Heart right ventricle (tissue), 16 donors: ENCODE measurements at regions not wholly inside any gene's neighbourhood (a gene's known extent, or its start where the extent isn't known, plus 50 kb on each side); places are given as distances from the start of the nearest gene placed in this dataset.

ENCODE experiments used
- ATAC-seq, 8 donors: fragments of 200-7000 bp; cut with Tn5 transposase; one replicate each; pipeline ENCODE4 v1.9.1; 2020; ENCODE audit warnings: mild to moderate bottlenecking in 8 of 8, moderate library complexity in 8 of 8, moderate number of reproducible peaks in 1 of 8
- DNase-seq, 2 donors: peaks; one replicate each; pipeline ENCODE4 v3.0.0-alpha.2; 2020
- H3K27ac ChIP-seq, 10 donors: fragments of 200-600 bp; sonication (generic) in 2 of 10; one replicate each; pipeline versions ENCODE4 v1.5.0 to v1.8.0; 2020 to 2022; ENCODE audit warnings: mild to moderate bottlenecking in 3 of 10
- H3K27me3 ChIP-seq, 7 donors: fragments of 200-600 bp; one replicate each; pipeline ENCODE4 v1.8.0; 2021 to 2022; ENCODE audit warnings: mild to moderate bottlenecking in 2 of 7
- H3K36me3 ChIP-seq, 9 donors: fragments of 200-600 bp; sonication (generic) in 1 of 9; one replicate each; pipeline versions ENCODE4 v1.5.0 to v1.8.0; 2020 to 2022; ENCODE audit warnings: mild to moderate bottlenecking in 2 of 9
- H3K4me1 ChIP-seq, 9 donors: fragments of 200-600 bp; sonication (generic) in 1 of 9; one replicate each; pipeline versions ENCODE4 v1.5.0 to v1.8.0; 2020 to 2022; ENCODE audit warnings: mild to moderate bottlenecking in 4 of 9
- H3K4me3 ChIP-seq, 10 donors: fragments of 200-600 bp; sonication (generic) in 2 of 10; one replicate each; pipeline versions ENCODE4 v1.5.0 to v1.8.0; 2020 to 2022; ENCODE audit warnings: mild to moderate bottlenecking in 7 of 10, moderate library complexity in 2 of 10
- H3K9me3 ChIP-seq, 11 donors: fragments of 200-600 bp in 10 of 11; sonication (generic) in 2 of 11; one replicate each; pipeline versions ENCODE4 v1.5.0 to v1.8.0; 2013 to 2022; ENCODE audit warnings: mild to moderate bottlenecking in 2 of 11, control low read depth in 1 of 11, moderate library complexity in 1 of 11
- CTCF ChIP-seq, 9 donors: fragments of 200-600 bp; sonication (generic) in 2 of 9; IDR thresholded peaks; one replicate each; pipeline versions ENCODE4 v1.5.0 to v1.8.0; 2021 to 2022; ENCODE audit warnings: antibody characterized with exemption in 9 of 9, mild to moderate bottlenecking in 5 of 9, moderate library complexity in 1 of 9
- WGBS, 2 donors: extraction: QIAGEN DNeasy Blood & Tissue Kit; methylation state at CpG; one replicate each; pipeline ENCODE4 v1.1.7; 2013; ENCODE audit warnings: inconsistent platforms in 1 of 2; 5-methylcytosine and 5-hydroxymethylcytosine counted together
- intact Hi-C, 10 donors: fragments of 100-400 bp; cut with DNase I; formaldehyde crosslinking; loops; one replicate each; pipeline versions ENCODE4 v1.11.1 to v1.14.2; 2022
- donor health status: Arrhythmogenic right ventricular cardiomyopathy.
- donor health status: ischemic (EF 13 %, LVEDD 7.1; RV severe dilation, severe dysfunction).
- donor health status: healthy with polysubstance abuse.
- donor health status: DM: no; HTN: yes; CAD: no.
- donor health status: DM: no; HTN: no; CAD: no.
- donor health status: ischemic (EF 25% LVEDD 6.9; RV normal size, moderate dysfunction).
- donor health status: ischemic (EF 25% LVEDD 5.7; RV mildly dilated, moderate dysfunction).
- donor health status: healthy.
- donor health status: DM: yes; HTN: yes; CAD: no.
- donor health status: Ischemic cardiomyopathy.
- donor health status: ischemic (EF 35%, LVEDD 5.7; RV mildly dilated, moderate dysfunction).
- donor health status: nonischemic (EF 11% LVEDD 7.7; RV severe dilation, severe dysfunction).
- donor health status: DM: yes; HTN: yes; CAD: no.
- donor health status: PGD.
- donor health status: ischemic (EF 29% LVEDD 5.4; RV normal size, mild dysfunction).
- donor health status: nonischemic (EF 23%, LVEDD 6.1; RV moderate dilation, normal function).

DNA sequence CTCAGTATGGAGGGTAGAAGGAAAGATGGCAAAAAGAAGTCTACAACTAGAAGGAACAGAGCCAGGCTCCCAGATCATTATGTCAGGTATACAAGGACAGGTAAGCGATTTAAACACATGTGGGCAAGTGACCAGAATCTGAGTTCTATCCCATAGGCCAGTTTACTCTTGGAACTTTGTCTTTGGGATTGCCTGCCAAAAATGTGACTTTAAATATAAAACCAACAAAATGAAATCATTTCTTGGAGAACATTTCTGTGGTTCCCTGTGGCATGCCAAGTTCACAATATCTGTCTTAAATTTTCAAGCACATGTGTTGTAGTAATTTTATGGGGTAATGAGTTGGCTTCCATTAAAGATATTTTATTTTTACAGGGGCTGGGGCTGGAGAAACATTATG lies 141.0 kb downstream of the SLC17A6 start:
- Histone ChIP-seq H3K9me3 (no peaks in the 10 kb centered on the region), H3K27me3 (no peaks in the 10 kb centered on the region), H3K4me1 (no peaks in the 10 kb centered on the region), H3K4me3 (no peak overlapping the region), H3K27ac (no peak overlapping the region), H3K36me3 (no peaks in the 10 kb centered on the region)
- 70 to 74% methylated on average over 1 of the region's 1 CpG for WGBS, 2 donors
- intact Hi-C loops = no loop called here
- no peak for DNase-seq
- no peak for TF ChIP-seq CTCF (IDR thresholded peaks at IDR 0.05)
- no peak for ATAC-seq

DNA sequence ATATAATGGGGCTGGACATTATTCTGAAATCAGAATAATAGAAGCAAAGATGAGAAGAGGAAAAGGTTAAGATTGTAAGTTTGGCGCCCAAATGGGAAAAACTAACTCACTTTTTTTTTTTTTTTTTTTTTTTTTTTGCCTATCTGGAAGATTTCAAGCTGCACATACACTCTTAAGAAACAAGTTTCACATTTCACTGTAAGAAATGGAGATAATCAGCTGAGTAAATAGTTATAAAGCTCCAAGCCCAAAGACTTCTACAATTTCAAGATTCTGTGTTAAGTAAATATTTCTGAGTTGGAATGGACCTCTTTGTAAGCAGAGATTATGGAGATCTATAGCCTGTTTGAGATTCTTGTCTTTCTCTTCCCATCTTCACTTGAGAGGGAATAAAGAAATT lies 140.0 kb downstream of the SLC17A6 start:
- no peak for TF ChIP-seq CTCF (IDR thresholded peaks at IDR 0.05)
- H3K9me3 ChIP-seq = no peaks in the 10 kb centered on the region
- no peaks in the 10 kb centered on the region for H3K4me1 ChIP-seq
- H3K27me3 ChIP-seq = no peaks in the 10 kb centered on the region
- 67 to 71% methylated on average over 1 of the region's 1 CpG for WGBS, 2 donors
- no peak overlapping the region for H3K27ac ChIP-seq
- no peak overlapping the region for H3K4me3 ChIP-seq
- ATAC-seq = no peak
- no peaks in the 10 kb centered on the region for H3K36me3 ChIP-seq
- DNase-seq = no peak
- intact Hi-C loops = no loop called here

DNA sequence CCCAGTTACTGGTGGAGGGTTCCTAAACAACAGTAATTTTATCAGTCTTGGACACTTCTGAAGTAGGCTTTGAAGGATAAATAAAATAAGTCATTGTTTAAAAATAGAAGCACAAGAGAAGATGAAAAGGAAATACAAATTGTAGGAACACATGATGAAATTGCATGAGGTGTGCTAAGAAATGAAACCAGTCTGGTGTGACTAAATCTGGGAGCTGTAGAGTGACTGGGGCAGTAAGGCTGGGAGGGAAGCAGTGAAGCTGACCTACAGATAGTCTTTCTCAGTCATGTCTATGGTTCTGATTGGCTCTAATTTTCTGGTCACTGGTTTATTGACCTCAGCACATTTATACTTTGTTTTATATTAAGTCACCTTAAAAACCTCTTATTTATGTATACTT lies 139.1 kb downstream of the SLC17A6 start:
- no peak for TF ChIP-seq CTCF (IDR thresholded peaks at IDR 0.05)
- intact Hi-C loops = no loop called here
- ATAC-seq = no peak
- no peaks in the 10 kb centered on the region for H3K27me3 ChIP-seq
- H3K27ac ChIP-seq = no peak overlapping the region
- no peak for DNase-seq
- H3K4me1 ChIP-seq = no peaks in the 10 kb centered on the region
- no peak overlapping the region for H3K4me3 ChIP-seq
- H3K36me3 ChIP-seq = no peaks in the 10 kb centered on the region
- H3K9me3 ChIP-seq = no peaks in the 10 kb centered on the region

GRCh38 chr11:22476589-22476988 lies 138.4 kb downstream of the SLC17A6 start:
- ATAC-seq (no peak), DNase-seq (no peak)
- Histone ChIP-seq H3K27ac (no peak overlapping the region), H3K9me3 (no peaks in the 10 kb centered on the region), H3K27me3 (no peaks in the 10 kb centered on the region), H3K36me3 (no peaks in the 10 kb centered on the region), H3K4me3 (no peak overlapping the region), H3K4me1 (no peaks in the 10 kb centered on the region)
- intact Hi-C loops = no loop called here
- no peak for TF ChIP-seq CTCF (IDR thresholded peaks at IDR 0.05)
- 81 to 85% methylated on average over 3 of the region's 3 CpGs for WGBS, 2 donors

GRCh38 chr11:22474616-22475015 lies 136.4 kb downstream of the SLC17A6 start:
- 77 to 78% methylated on average over 4 of the region's 4 CpGs for WGBS, 2 donors
- H3K4me3 ChIP-seq = no peak overlapping the region
- no peaks in the 10 kb centered on the region for H3K9me3 ChIP-seq
- no peak overlapping the region for H3K27ac ChIP-seq
- no peak for DNase-seq
- H3K36me3 ChIP-seq = no peaks in the 10 kb centered on the region
- no peaks in the 10 kb centered on the region for H3K4me1 ChIP-seq
- no peak for TF ChIP-seq CTCF (IDR thresholded peaks at IDR 0.05)
- intact Hi-C loops = no loop called here
- no peak for ATAC-seq
- no peaks in the 10 kb centered on the region for H3K27me3 ChIP-seq
